Gastrocnemius medialis (tissue), 4 donors: ENCODE measurements at regions not wholly inside any gene's neighbourhood (a gene's known extent, or its start where the extent isn't known, plus 50 kb on each side); places are given as distances from the start of the nearest gene placed in this dataset.
"Not testable (repeated sequence)": the region's sequence is repeated elsewhere in the genome, so short reads cannot be mapped to it uniquely, and the experiment has no call there.

ENCODE experiments used
- POLR2A ChIP-seq, 2 donors: fragments of 450-650 bp; IDR thresholded peaks; one replicate each; pipeline ENCODE4 v1.6.1; 2017; ENCODE audit warnings: antibody characterized with exemption in 2 of 2, mild to moderate bottlenecking in 2 of 2, moderate library complexity in 2 of 2
- TF ChIP-seq, protein P1 (sequence below), 5 experiments: fragments of 450-650 bp in 3 of 5; fragments of 200-600 bp in 2 of 5; sonication (generic) in 2 of 5; IDR thresholded peaks in 4 of 5; conservative IDR thresholded peaks in 1 of 5; 1 replicate in 4 of 5; 2 replicates in 1 of 5; pipeline ENCODE4 v1.5.1; 2016 to 2019; ENCODE audit warnings: antibody characterized with exemption in 5 of 5, mild to moderate bottlenecking in 3 of 5, moderate library complexity in 3 of 5

- TF ChIP-seq, protein P1, sequence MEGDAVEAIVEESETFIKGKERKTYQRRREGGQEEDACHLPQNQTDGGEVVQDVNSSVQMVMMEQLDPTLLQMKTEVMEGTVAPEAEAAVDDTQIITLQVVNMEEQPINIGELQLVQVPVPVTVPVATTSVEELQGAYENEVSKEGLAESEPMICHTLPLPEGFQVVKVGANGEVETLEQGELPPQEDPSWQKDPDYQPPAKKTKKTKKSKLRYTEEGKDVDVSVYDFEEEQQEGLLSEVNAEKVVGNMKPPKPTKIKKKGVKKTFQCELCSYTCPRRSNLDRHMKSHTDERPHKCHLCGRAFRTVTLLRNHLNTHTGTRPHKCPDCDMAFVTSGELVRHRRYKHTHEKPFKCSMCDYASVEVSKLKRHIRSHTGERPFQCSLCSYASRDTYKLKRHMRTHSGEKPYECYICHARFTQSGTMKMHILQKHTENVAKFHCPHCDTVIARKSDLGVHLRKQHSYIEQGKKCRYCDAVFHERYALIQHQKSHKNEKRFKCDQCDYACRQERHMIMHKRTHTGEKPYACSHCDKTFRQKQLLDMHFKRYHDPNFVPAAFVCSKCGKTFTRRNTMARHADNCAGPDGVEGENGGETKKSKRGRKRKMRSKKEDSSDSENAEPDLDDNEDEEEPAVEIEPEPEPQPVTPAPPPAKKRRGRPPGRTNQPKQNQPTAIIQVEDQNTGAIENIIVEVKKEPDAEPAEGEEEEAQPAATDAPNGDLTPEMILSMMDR (IDR thresholded peaks at IDR 0.05 in 4 of 5, conservative IDR thresholded peaks at IDR 0.05 in 1 of 5) = not testable (repeated sequence)
- TF ChIP-seq POLR2A (IDR thresholded peaks at IDR 0.05) = not testable (repeated sequence)
These were observed 478.4 kb upstream of the NDN start for GRCh38 chr15:24165512-24165911.
